PC-3 (cell line): ENCODE measurements at regions not wholly inside any gene's neighbourhood (a gene's known extent, or its start where the extent isn't known, plus 50 kb on each side); places are given as distances from the start of the nearest gene placed in this dataset.

Experiments
- EZH2 ChIP-seq: fragments of 300-600 bp; sonication (generic); IDR thresholded peaks from one replicate; pipeline ENCODE4 v1.6.1; 2017; ENCODE audit warnings: antibody characterized with exemption, mild to moderate bottlenecking, low read length; ENCODE audit not compliant: unreplicated experiment
- EZH2phosphoT487 ChIP-seq: fragments of 300-600 bp; sonication (generic); IDR thresholded peaks from 2 replicates; pipeline ENCODE4 v1.6.1; 2018; ENCODE audit warnings: mild to moderate bottlenecking, antibody characterized with exemption, low read length, borderline replicate concordance
- TF ChIP-seq, protein P1 (sequence below): fragments of 300-600 bp; sonication (generic); conservative IDR thresholded peaks from 2 replicates; pipeline ENCODE4 v1.5.1; 2017; ENCODE audit warnings: antibody characterized with exemption, low read depth, mild to moderate bottlenecking, low read length

DNA sequence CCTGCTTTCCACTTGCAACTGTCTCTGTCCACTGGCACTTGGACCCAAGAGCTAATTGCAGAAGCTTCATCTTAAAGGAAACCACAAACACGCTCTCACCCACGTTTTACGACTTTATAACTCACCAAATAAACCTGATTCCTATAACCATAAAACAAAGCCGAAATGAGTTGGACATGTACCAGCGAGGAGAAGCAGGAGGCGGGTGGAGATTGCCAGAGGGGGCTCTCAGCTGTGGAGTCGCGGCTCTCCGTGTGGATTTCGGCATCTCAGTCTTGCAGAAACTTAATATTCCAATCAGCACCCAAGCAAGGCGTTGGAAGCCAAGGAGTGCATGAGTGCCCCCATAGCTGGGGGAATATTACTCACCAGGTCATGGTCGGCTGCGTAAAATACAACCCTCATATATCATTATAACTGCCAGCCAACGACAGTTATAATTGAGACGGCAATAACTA lies 483.6 kb downstream of the MN1 start:
- TF ChIP-seq, protein P1, sequence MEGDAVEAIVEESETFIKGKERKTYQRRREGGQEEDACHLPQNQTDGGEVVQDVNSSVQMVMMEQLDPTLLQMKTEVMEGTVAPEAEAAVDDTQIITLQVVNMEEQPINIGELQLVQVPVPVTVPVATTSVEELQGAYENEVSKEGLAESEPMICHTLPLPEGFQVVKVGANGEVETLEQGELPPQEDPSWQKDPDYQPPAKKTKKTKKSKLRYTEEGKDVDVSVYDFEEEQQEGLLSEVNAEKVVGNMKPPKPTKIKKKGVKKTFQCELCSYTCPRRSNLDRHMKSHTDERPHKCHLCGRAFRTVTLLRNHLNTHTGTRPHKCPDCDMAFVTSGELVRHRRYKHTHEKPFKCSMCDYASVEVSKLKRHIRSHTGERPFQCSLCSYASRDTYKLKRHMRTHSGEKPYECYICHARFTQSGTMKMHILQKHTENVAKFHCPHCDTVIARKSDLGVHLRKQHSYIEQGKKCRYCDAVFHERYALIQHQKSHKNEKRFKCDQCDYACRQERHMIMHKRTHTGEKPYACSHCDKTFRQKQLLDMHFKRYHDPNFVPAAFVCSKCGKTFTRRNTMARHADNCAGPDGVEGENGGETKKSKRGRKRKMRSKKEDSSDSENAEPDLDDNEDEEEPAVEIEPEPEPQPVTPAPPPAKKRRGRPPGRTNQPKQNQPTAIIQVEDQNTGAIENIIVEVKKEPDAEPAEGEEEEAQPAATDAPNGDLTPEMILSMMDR = no peak
- TF ChIP-seq EZH2 (no peak), EZH2phosphoT487 (no peak)
